GF-D8 (cell line): ENCODE measurements at regions not wholly inside any gene's neighbourhood (a gene's known extent, or its start where the extent isn't known, plus 50 kb on each side); places are given as distances from the start of the nearest gene placed in this dataset.

Source experiments
- DNase-seq: peaks from one replicate; lab custom pipeline; 2025; lab: John Stamatoyannopoulos, UW

- peak; percentile 72 for DNase-seq
Measured at GRCh38 chr11:108994887-108995286, 330.0 kb downstream of the DDX10 start.

- DNase-seq, result no peak
Measured at GRCh38 chr11:108997826-108998225, 333.0 kb downstream of the DDX10 start.

- DNase-seq, result no peak
Measured at GRCh38 chr11:109000531-109000930, 335.7 kb downstream of the DDX10 start.

GRCh38 chr11:109001585-109001984 lies 336.7 kb downstream of the DDX10 start:
- DNase-seq, result no peak

- DNase-seq, result no peak
Measured at GRCh38 chr11:109012991-109013390, 348.1 kb downstream of the DDX10 start.

GRCh38 chr11:109015283-109015682 lies 350.4 kb downstream of the DDX10 start:
- no peak for DNase-seq

GRCh38 chr11:109016724-109017123 lies 351.9 kb downstream of the DDX10 start:
- DNase-seq, result no peak

- no peak for DNase-seq
Measured at GRCh38 chr11:109017489-109017888, 352.6 kb downstream of the DDX10 start.

- DNase-seq, result no peak
Measured at GRCh38 chr11:109018639-109019038, 353.8 kb downstream of the DDX10 start.

GRCh38 chr11:109019342-109019936 lies 354.6 kb downstream of the DDX10 start:
- DNase-seq, result no peak

GRCh38 chr11:109023036-109023435 lies 358.2 kb downstream of the DDX10 start:
- DNase-seq, result no peak

GRCh38 chr11:109026891-109027489 lies 362.1 kb downstream of the DDX10 start:
- DNase-seq, result no peak

- no peak for DNase-seq
Measured at GRCh38 chr11:109027851-109028250, 363.0 kb downstream of the DDX10 start.

- DNase-seq, result no peak
Measured at GRCh38 chr11:109029927-109030326, 365.1 kb downstream of the DDX10 start.

- no peak for DNase-seq
Measured at GRCh38 chr11:109033627-109034338, 368.9 kb downstream of the DDX10 start.

- DNase-seq, result no peak
Measured at GRCh38 chr11:109034339-109034696, 369.4 kb downstream of the DDX10 start.

GRCh38 chr11:109035284-109035683 lies 370.4 kb downstream of the DDX10 start:
- no peak for DNase-seq

- no peak for DNase-seq
Measured at GRCh38 chr11:109036011-109036410, 371.1 kb downstream of the DDX10 start.

- no peak for DNase-seq
Measured at GRCh38 chr11:109037856-109038780, 373.2 kb downstream of the DDX10 start.

GRCh38 chr11:109039611-109040010 lies 374.7 kb downstream of the DDX10 start:
- DNase-seq, result no peak

GRCh38 chr11:109040303-109040702 lies 375.4 kb downstream of the DDX10 start:
- no peak for DNase-seq

- no peak for DNase-seq
Measured at GRCh38 chr11:109041876-109042275, 377.0 kb downstream of the DDX10 start.
